GM12878 (cell line): ENCODE measurements at regions not wholly inside any gene's neighbourhood (a gene's known extent, or its start where the extent isn't known, plus 50 kb on each side); places are given as distances from the start of the nearest gene placed in this dataset.

Source experiments
- ATAC-seq: fragments of 200-7000 bp; cut with Tn5 transposase; 3 replicates; pipeline ENCODE4 v1.9.1; 2020; ENCODE audit warnings: mild to moderate bottlenecking, moderate library complexity
- BruUV-seq: library from RNA; stranded (reverse); fragments of 400-500 nt; replicated peaks from 2 replicates; lab custom pipeline; 2021; lab: Mats Ljungman, UMichigan
- CTCF ChIA-PET: fragments of 300-600 bp; sonication (Branson Sonifier 250); formaldehyde crosslinking; extraction: SDS; loops from one replicate; lab custom pipeline; 2021; ENCODE audit warnings: inconsistent platforms; lab: Yijun Ruan, JAX
- POLR2A ChIA-PET: fragments of 350-600 bp; formaldehyde crosslinking; extraction: SDS; loops from one replicate; lab custom pipeline; 2021; ENCODE audit warnings: inconsistent platforms; lab: Charles Lee
- RAD21 ChIA-PET: fragments of 300-600 bp; sonication (Branson Sonifier 250); formaldehyde crosslinking; loops from one replicate; lab custom pipeline; 2023; ENCODE audit warnings: antibody characterized with exemption; ENCODE audit not compliant: unreplicated experiment; lab: Charles Lee
- SMC1A ChIA-PET: fragments of 300-600 bp; sonication (Branson Sonifier 250); formaldehyde crosslinking; loops from one replicate; lab custom pipeline; 2023; ENCODE audit not compliant: unreplicated experiment, uncharacterized antibody; lab: Charles Lee
- DNase-seq: peaks from one replicate; pipeline ENCODE4 v3.0.0-alpha.2; 2011; ENCODE audit warnings: low read depth, low spot score
- FAIRE-seq: peaks from 3 replicates; lab custom pipeline; 2011; peaks lifted over from hg19 to GRCh38; lab: Jason Lieb, UNC
- H2AFZ ChIP-seq: 2 replicates; pipeline ENCODE4 v1.6.0; 2011; ENCODE audit warnings: low read depth, low read length, control low read depth; ENCODE audit not compliant: control insufficient read depth
- H3K27ac ChIP-seq: 2 replicates; pipeline ENCODE4 v1.5.1; 2011; ENCODE audit warnings: control low read depth; ENCODE audit not compliant: control insufficient read depth, insufficient read depth
- H3K27me3 ChIP-seq, 2 experiments: replicated peaks in 1 of 2; 2 replicates each; pipeline versions ENCODE4 v1.6.0 to v1.6.1; 2011; ENCODE audit warnings: low read length in 1 of 2; ENCODE audit not compliant: control insufficient read depth in 2 of 2, insufficient read depth in 2 of 2
- H3K36me3 ChIP-seq, 2 experiments: 2 replicates each; pipeline ENCODE4 v1.5.1; 2011; ENCODE audit warnings: low read length in 1 of 2; ENCODE audit not compliant: control insufficient read depth in 2 of 2, insufficient read depth in 2 of 2
- H3K4me1 ChIP-seq: 2 replicates; pipeline ENCODE4 v1.6.1; 2011; ENCODE audit warnings: mild to moderate bottlenecking, low read length, moderate library complexity, mixed read lengths; ENCODE audit not compliant: control insufficient read depth, insufficient read depth
- H3K4me2 ChIP-seq: 2 replicates; pipeline ENCODE4 v1.6.0; 2011; ENCODE audit warnings: control low read depth; ENCODE audit not compliant: control insufficient read depth, insufficient read depth
- H3K4me3 ChIP-seq: fragments of 200-600 bp; sonication (generic); 2 replicates; pipeline ENCODE4 v1.5.1; 2016
- H3K79me2 ChIP-seq: 2 replicates; pipeline ENCODE4 v1.6.0; 2011; ENCODE audit warnings: low read length; ENCODE audit not compliant: control insufficient read depth, insufficient read depth
- H3K9ac ChIP-seq: 2 replicates; pipeline ENCODE4 v1.8.0; 2011; ENCODE audit warnings: low read length, control low read depth, mixed read lengths; ENCODE audit not compliant: control insufficient read depth, insufficient read depth
- H3K9me3 ChIP-seq: replicated peaks from 3 replicates; pipeline ENCODE4 v1.5.1; 2011; ENCODE audit warnings: mild to moderate bottlenecking, low read length; ENCODE audit not compliant: control insufficient read depth, insufficient read depth
- H4K20me1 ChIP-seq: 2 replicates; pipeline ENCODE4 v1.6.0; 2011; ENCODE audit not compliant: control insufficient read depth, insufficient read depth
- CREM ChIP-seq: IDR thresholded peaks from 2 replicates; pipeline ENCODE4 v1.6.1; 2014; ENCODE audit warnings: antibody characterized with exemption, low read depth
- E4F1 ChIP-seq: fragments of 450-650 bp; IDR thresholded peaks from 2 replicates; pipeline ENCODE4 v1.6.1; 2018; ENCODE audit warnings: borderline replicate concordance, mild to moderate bottlenecking; ENCODE audit not compliant: partially characterized antibody
- FOS ChIP-seq: IDR thresholded peaks from 3 replicates; pipeline ENCODE4 v1.6.1; 2011; ENCODE audit warnings: borderline replicate concordance; ENCODE audit not compliant: insufficient read length; ENCODE audit errors: extremely low read depth
- HCFC1 ChIP-seq: fragments of 150-350 bp; IDR thresholded peaks from 2 replicates; pipeline ENCODE4 v1.6.1; 2014; ENCODE audit warnings: low read length
- IRF3 ChIP-seq: fragments of 450-650 bp; IDR thresholded peaks from 2 replicates; pipeline ENCODE4 v1.6.1; 2014; ENCODE audit warnings: mild to moderate bottlenecking
- NFIC ChIP-seq: IDR thresholded peaks from 2 replicates; pipeline ENCODE4 v1.6.1; 2012; ENCODE audit warnings: low read depth, mild to moderate bottlenecking, inconsistent platforms, low read length, moderate library complexity
- NR2C1 ChIP-seq: fragments of 450-650 bp; IDR thresholded peaks from 2 replicates; pipeline ENCODE4 v1.6.1; 2017; ENCODE audit warnings: antibody characterized with exemption, mild to moderate bottlenecking, moderate library complexity
- SRF ChIP-seq, 2 experiments: IDR thresholded peaks; 2 replicates each; pipeline ENCODE4 v1.6.1; 2011; ENCODE audit warnings: low read depth in 2 of 2, low read length in 2 of 2, mild to moderate bottlenecking in 1 of 2, moderate library complexity in 1 of 2
- TAF1 ChIP-seq: IDR thresholded peaks from 2 replicates; pipeline ENCODE4 v1.6.1; 2011; ENCODE audit warnings: mild to moderate bottlenecking, low read depth, low read length, borderline replicate concordance
- WGBS: methylation state at CpG from one replicate; pipeline ENCODE4 v1.1.6; 2016; ENCODE audit warnings: low lambda C conversion rate; ENCODE audit not compliant: insufficient replicate concordance, insufficient coverage; ENCODE audit errors: missing lambda C conversion rate; 5-methylcytosine and 5-hydroxymethylcytosine counted together
- in situ Hi-C: fragments of 300-500 bp; cut with MboI; formaldehyde crosslinking; loops from 9 replicates; pipeline ENCODE4 v1.14.3; 2018; ENCODE audit warnings: mixed read lengths
- intact Hi-C: fragments of 100-400 bp; cut with micrococcal nuclease; formaldehyde crosslinking; loops from one replicate; pipeline ENCODE4 v1.14.2; 2022; ENCODE audit not compliant: unreplicated experiment

DNA sequence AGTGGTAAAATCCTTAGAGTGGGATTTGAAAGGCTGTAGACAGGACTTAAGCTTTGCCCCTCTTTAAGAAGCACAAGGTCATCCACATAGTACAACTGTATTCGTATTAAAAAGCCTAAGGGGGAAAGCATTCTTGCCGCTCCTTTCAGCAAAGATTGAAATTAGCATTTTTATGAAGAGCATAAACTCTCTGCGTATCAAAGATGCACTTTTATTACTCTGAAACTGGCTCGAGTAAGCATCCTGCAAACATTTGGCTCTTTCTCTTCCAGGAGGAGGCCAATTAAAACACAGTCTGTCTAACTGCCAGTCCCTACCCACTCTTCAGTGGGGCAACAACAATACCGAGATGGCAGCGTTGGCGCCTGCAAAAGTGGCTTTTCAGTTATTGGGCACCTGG lies 192.5 kb upstream of the TPRG1 start:
- H3K36me3 ChIP-seq, result no peaks in the 10 kb centered on the region
- H3K9me3 ChIP-seq, result no peaks in the 10 kb centered on the region
- CTCF ChIA-PET, result no interaction called here
- H3K4me2 ChIP-seq, result no peak overlapping the region
- no peak overlapping the region for H3K27ac ChIP-seq
- no peak for ATAC-seq
- FAIRE-seq, result no peak
- H3K4me3 ChIP-seq, result no peak overlapping the region
- POLR2A ChIA-PET, result no interaction called here
- no peaks in the 10 kb centered on the region for H4K20me1 ChIP-seq
- H3K4me1 ChIP-seq, result no peaks in the 10 kb centered on the region
- RAD21 ChIA-PET, result no interaction called here
- TF ChIP-seq CREM, result no peak
- TF ChIP-seq, all 136 proteins: peak for 0
- H3K79me2 ChIP-seq, result no peaks in the 10 kb centered on the region
- BruUV-seq, result no TSS peak
- 47% methylated on average over 7 of the region's 7 CpGs for WGBS
- H3K9ac ChIP-seq, result no peak overlapping the region
- H2AFZ ChIP-seq, result no peak overlapping the region
- intact Hi-C loops (no loop called here), in situ Hi-C loops (no loop called here)
- DNase-seq, result no peak
- H3K27me3 ChIP-seq, result peaks cover 0 to 10% of the 10 kb centered on the region in 2 experiments; a peak in 1 of 4 replicates
- SMC1A ChIA-PET, result interaction anchor here (0.7 kb wide), 1 partner anchor 272 kb away, joined by 3 read pairs; no protein-coding TSS in a partner anchor

DNA sequence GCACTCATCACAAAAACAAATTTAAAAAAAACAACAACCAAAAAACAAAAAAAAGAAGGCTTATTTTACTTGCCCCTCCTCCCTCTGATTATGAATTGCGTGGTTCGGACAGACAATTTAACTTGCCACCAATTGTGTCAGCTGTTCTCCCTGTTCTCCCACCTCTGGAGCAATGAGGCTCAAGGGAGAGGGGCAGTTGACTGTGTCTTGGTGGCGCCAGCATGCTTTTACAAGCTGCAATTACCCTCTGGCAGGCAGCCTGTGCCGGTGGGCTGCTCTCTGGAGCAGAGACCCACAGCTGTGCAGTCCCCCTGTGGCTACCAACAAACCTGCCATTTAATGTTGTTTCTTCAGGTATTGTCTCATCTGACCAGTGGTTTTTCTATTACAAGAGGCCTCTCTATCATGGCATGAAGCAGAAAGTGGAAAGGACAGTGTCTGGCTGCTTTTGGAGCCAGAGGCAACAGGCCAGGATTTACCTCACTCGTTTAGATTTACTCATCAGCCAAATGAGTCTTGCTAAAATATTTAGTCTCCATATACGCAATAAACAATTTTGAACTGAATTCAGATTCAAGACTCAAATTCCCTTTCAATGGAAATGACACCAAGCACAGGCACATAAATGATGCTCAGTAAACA lies 192.0 kb upstream of the TPRG1 start:
- Histone ChIP-seq H3K9me3 (no peaks in the 10 kb centered on the region), H3K4me3 (no peak overlapping the region), H3K4me1 (no peaks in the 10 kb centered on the region), H3K79me2 (no peaks in the 10 kb centered on the region), H3K9ac (no peak overlapping the region), H3K27ac (no peak overlapping the region), H3K27me3 (0 out of 4 replicates have a peak, but pooled peaks cover 0 to 10% of the 10 kb centered on the region in 2 experiments), H3K4me2 (no peak overlapping the region), H3K36me3 (no peaks in the 10 kb centered on the region), H4K20me1 (no peaks in the 10 kb centered on the region), H2AFZ (no peak overlapping the region)
- no peak for ATAC-seq
- no TSS peak for BruUV-seq
- ChIA-PET SMC1A (interaction anchor here (0.7 kb wide), 1 partner anchor 272 kb away, joined by 3 read pairs; no protein-coding TSS in a partner anchor), RAD21 (no interaction called here), POLR2A (no interaction called here), CTCF (no interaction called here)
- no peak for FAIRE-seq
- no peak for DNase-seq
- in situ Hi-C loops, result no loop called here
- intact Hi-C loops, result no loop called here
- 53% methylated on average over 6 of the region's 6 CpGs for WGBS
- no peak for TF ChIP-seq TAF1
- no peak for TF ChIP-seq NFIC
- TF ChIP-seq SRF (IDR thresholded peaks at IDR 0.05; ENCODE audit: low read depth in 2 of 2, low read length in 2 of 2), result no peak
- no peak for TF ChIP-seq FOS
- no peak for TF ChIP-seq IRF3
- TF ChIP-seq NR2C1, result no peak
- TF ChIP-seq E4F1, result no peak
- no peak for TF ChIP-seq HCFC1
